Kidney tubule cell (primary cell): ENCODE measurements at regions not wholly inside any gene's neighbourhood (a gene's known extent, or its start where the extent isn't known, plus 50 kb on each side); places are given as distances from the start of the nearest gene placed in this dataset.

Experiments
- DNase-seq: peaks from one replicate; pipeline ENCODE4 v3.0.0-alpha.2; 2018; ENCODE audit warnings: low spot score

GRCh38 chr5:57795203-57795602 is 312.6 kb upstream of the ACTBL2 start:
- no peak for DNase-seq

GRCh38 chr5:57791875-57792274 is 309.3 kb upstream of the ACTBL2 start:
- no peak for DNase-seq

- DNase-seq: no peak
Observed at GRCh38 chr5:57785946-57786345, 303.3 kb upstream of the ACTBL2 start.

GRCh38 chr5:57784121-57784520 is 301.5 kb upstream of the ACTBL2 start:
- DNase-seq: no peak

GRCh38 chr5:57783693-57784092 is 301.1 kb upstream of the ACTBL2 start:
- no peak for DNase-seq

- DNase-seq: no peak
Observed at GRCh38 chr5:57780961-57781325, 298.3 kb upstream of the ACTBL2 start.

- DNase-seq: peak; percentile 63
Observed at GRCh38 chr5:57780306-57780960, 297.8 kb upstream of the ACTBL2 start.

GRCh38 chr5:57779383-57780223 is 297.0 kb upstream of the ACTBL2 start:
- DNase-seq: peak; percentile 87

- DNase-seq: peak; percentile 33
Observed at GRCh38 chr5:57778501-57779091, 296.0 kb upstream of the ACTBL2 start.

GRCh38 chr5:57777174-57777581 is 294.6 kb upstream of the ACTBL2 start:
- peak; percentile 30 for DNase-seq

GRCh38 chr5:57776035-57776434 is 293.4 kb upstream of the ACTBL2 start:
- no peak for DNase-seq

- DNase-seq: no peak
Observed at GRCh38 chr5:57774439-57774838, 291.8 kb upstream of the ACTBL2 start.

- DNase-seq: no peak
Observed at GRCh38 chr5:57772512-57772911, 289.9 kb upstream of the ACTBL2 start.

- DNase-seq: no peak
Observed at GRCh38 chr5:57770039-57770438, 287.4 kb upstream of the ACTBL2 start.

- DNase-seq: no peak
Observed at GRCh38 chr5:57768745-57769144, 286.1 kb upstream of the ACTBL2 start.

GRCh38 chr5:57764479-57765089 is 282.0 kb upstream of the ACTBL2 start:
- DNase-seq: no peak

- no peak for DNase-seq
Observed at GRCh38 chr5:57761513-57761912, 278.9 kb upstream of the ACTBL2 start.

- DNase-seq: no peak
Observed at GRCh38 chr5:57754616-57755015, 272.0 kb upstream of the ACTBL2 start.

- no peak for DNase-seq
Observed at GRCh38 chr5:57753446-57753845, 270.8 kb upstream of the ACTBL2 start.

- no peak for DNase-seq
Observed at GRCh38 chr5:57751710-57752109, 269.1 kb upstream of the ACTBL2 start.

GRCh38 chr5:57750891-57751290 is 268.3 kb upstream of the ACTBL2 start:
- DNase-seq: no peak

- DNase-seq: no peak
Observed at GRCh38 chr5:57750282-57750681, 267.7 kb upstream of the ACTBL2 start.

- DNase-seq: no peak
Observed at GRCh38 chr5:57749396-57749795, 266.8 kb upstream of the ACTBL2 start.
